H7 (cell line): ENCODE measurements at regions not wholly inside any gene's neighbourhood (a gene's known extent, or its start where the extent isn't known, plus 50 kb on each side); places are given as distances from the start of the nearest gene placed in this dataset.
A peak's percentile ranks its signal among the peaks of the same experiment; 100 is the strongest.
"Not testable (repeated sequence)": the region's sequence is repeated elsewhere in the genome, so short reads cannot be mapped to it uniquely, and the experiment has no call there.

Experiments
- DNase-seq: peaks from one replicate; pipeline ENCODE4 v3.0.0; 2012
- H3K27me3 ChIP-seq: 2 replicates; pipeline ENCODE4 v1.6.0; 2011; ENCODE audit warnings: mild to moderate bottlenecking, low read length; ENCODE audit not compliant: control insufficient read depth, insufficient read depth
- H3K36me3 ChIP-seq: replicated peaks from 2 replicates; pipeline ENCODE4 v1.5.1; 2011; ENCODE audit warnings: low read length; ENCODE audit not compliant: control insufficient read depth, insufficient read depth
- H3K4me3 ChIP-seq: 2 replicates; pipeline ENCODE4 v1.5.1; 2011; ENCODE audit warnings: low read depth, mild to moderate bottlenecking, control low read depth, low read length, moderate library complexity; ENCODE audit not compliant: insufficient read depth

DNA sequence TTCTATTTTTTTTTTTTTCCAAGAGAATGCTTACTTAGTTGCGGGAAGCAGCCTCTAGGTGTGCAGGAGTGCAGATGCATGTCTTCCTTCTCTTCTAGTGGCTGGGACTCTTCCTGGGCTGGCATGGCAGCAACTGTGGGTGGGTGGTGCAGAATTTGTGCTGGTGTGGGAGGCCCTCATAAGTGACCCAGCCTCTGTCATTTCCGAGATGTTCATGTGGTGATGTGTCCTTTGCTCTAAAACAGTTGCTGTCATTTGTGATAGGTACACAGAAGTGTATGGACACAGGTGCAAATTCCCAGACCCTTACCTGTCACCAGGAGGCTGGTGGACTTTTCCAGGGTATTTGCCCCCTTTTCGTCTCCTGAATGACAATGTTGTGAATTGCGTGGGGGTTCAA, 367.7 kb downstream of the KCNRG start:
- H3K4me3 ChIP-seq = no peak overlapping the region
- no peaks in the 10 kb centered on the region for H3K27me3 ChIP-seq
- no peaks in the 10 kb centered on the region for H3K36me3 ChIP-seq
- no peak for DNase-seq

DNA sequence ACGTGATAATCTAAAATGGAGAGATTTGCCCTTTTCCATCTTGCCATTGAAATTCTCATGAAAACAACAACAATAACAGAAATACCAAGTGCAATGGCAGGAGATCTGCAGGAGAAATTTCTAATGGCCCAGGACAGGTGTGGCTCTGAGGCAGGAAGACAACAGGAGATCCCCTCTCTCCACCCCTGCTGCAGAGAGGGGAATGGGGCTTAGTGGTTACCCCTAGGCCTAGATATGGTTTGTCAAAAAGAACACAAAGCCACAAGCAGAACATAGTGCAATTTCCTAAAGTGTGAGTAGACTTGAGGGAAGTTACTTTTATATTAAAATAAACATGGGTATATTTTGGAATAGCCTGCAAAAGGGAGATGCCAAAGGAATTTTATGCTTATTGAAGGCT, 369.5 kb downstream of the KCNRG start:
- Histone ChIP-seq H3K27me3 (no peaks in the 10 kb centered on the region), H3K36me3 (no peaks in the 10 kb centered on the region), H3K4me3 (no peak overlapping the region)
- no peak for DNase-seq

DNA sequence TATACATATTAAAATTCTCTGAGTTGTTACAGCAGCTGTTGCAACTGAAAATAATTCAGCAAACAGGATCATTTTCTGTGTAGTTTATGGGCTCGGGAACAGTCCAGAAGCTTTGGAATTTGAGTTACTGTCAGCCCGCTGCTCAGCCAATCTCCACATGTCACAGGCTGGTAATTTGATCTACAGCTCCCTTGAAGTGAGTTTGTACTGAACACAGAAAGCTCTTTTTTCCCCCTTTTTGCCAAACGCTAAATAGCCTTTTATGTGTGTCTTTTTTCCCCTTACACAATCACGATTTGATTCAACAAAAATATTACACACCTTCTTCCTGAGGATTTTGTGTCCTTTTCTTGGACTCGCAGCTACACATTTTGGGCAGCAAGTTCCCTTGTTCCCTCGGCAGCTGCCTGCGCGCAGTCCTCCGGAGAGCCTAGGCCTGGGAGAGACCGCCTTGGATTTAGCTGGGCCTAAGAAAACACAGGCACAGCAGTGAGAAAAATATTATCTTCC, 371.4 kb downstream of the KCNRG start:
- Histone ChIP-seq H3K27me3 (no peaks in the 10 kb centered on the region), H3K4me3 (no peak overlapping the region), H3K36me3 (no peaks in the 10 kb centered on the region)
- DNase-seq = no peak

DNA sequence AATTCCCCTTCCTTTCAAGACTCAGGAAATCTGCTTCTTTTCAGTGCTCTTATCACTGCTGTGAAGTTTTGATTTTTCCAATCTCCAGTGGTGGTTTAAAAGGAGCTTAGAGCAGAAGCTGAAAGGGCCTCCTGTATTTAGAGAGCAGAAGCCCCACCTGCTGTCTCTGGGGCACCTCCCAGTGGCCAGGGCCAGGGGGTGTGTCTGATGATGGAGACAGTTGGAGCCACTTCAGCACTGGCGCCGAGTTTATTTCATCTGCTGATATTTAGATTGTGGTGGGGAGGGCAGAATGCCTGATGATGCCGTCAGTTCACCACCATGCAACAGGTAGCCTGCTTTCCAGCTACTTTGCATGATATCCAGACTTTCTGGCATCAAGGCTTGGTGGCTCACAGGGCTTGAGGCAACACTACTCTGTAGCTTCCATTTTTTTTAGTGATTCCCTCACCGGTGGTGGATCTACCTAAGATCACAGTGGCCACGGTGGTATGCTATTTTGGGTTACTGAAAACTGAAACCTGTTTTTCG, 371.9 kb downstream of the KCNRG start:
- Histone ChIP-seq H3K36me3 (no peaks in the 10 kb centered on the region), H3K4me3 (no peak overlapping the region), H3K27me3 (no peaks in the 10 kb centered on the region)
- DNase-seq = peak; percentile 31

DNA sequence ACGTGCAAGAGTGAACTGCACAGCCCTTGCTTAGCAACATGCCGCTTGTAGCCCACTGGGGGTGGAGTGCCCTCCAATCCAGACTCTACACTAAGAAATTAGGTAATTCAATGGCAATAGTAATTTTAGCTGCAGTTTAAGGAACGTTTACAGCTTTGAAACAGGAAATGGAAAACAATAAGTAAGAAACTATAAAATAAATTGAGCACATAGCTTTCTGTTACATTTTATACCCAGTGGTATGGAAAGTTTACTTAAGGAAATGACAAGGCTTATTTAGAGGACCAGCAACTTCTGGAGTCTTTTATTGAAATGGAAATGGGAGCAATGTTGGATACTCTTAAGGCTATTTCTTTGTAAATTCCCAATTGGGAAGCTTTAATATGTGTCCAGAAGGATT, 373.2 kb downstream of the KCNRG start:
- Histone ChIP-seq H3K36me3 (no peaks in the 10 kb centered on the region), H3K4me3 (no peak overlapping the region), H3K27me3 (no peaks in the 10 kb centered on the region)
- no peak for DNase-seq

DNA sequence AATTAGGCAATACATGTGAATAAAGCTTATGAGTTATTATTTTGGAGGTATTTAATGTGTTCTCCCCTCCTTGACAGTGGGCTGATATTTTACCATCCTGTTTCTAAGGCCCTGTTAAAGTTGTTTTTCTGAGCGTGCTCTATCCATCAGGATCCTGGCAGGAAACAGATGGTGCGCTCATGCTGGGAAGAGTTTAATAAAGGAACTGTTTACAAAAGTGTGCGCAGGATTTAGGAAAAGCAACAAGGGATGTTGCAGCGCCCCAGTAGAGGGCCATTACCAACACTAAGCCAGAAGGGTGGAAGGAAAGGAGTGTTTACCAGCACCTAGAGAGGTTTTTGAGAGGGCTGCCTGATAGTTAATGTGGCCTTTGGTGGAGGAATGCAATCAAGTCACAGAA, 374.5 kb downstream of the KCNRG start:
- DNase-seq = no peak
- no peak overlapping the region for H3K4me3 ChIP-seq
- no peaks in the 10 kb centered on the region for H3K36me3 ChIP-seq
- no peaks in the 10 kb centered on the region for H3K27me3 ChIP-seq

DNA sequence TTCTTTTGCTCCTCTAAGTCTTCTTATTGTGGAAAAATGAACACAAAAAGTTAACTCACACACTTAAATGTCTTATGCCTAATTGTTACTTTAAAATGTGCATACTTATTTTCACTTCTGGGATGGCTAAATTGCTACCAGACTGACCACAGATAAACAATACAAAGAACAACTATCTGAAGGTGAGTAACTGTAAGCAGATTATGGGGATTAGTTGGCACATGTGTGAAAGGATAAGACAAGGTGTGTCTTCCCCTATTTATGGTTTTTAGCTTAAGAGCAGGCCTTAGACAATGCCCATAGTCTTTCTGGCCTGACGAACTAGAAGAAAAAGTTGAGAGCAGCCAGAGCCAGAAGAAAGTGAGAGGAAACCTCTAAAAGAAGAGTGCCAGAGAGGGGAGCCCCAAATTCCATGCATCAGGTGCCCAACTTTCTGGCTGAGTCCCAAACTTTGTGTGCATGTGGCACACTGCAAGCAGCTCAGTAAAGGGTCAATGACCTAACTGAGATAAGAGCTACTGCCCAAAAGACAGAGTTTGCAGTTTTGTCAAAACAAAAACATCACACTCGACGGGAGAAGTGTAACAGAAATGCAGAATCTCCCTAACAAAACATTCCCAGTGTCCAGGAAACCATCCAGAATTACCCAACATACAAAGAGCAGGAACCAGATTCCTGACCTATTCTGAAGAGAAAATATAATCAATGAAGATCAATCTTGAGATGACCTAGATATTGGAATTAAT, 375.4 kb downstream of the KCNRG start:
- DNase-seq = no peak
- H3K36me3 ChIP-seq = no peaks in the 10 kb centered on the region
- no peak overlapping the region for H3K4me3 ChIP-seq
- H3K27me3 ChIP-seq = no peaks in the 10 kb centered on the region

DNA sequence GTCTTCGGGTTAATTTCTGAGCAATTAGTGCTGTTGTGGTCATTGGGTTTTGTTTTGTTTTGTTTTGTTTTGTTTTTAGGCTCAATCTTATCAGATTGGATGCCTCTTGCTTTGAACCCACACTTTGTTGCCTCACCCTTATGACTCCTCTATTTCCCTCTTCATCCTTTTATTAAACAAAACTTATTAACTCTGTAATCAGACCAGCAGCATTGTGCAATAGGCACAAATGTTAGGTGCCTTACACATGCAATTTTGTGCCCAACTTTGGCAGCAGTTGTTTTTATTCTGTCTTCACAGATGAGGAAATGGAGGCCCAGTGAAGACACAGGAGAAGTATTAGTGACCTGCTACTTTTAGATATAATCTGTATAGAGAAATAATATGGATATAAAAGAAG, 377.7 kb downstream of the KCNRG start:
- no peaks in the 10 kb centered on the region; the same call in 1 of the 2 replicates for H3K36me3 ChIP-seq
- no peak for DNase-seq
- no peak overlapping the region for H3K4me3 ChIP-seq
- no peaks in the 10 kb centered on the region for H3K27me3 ChIP-seq

DNA sequence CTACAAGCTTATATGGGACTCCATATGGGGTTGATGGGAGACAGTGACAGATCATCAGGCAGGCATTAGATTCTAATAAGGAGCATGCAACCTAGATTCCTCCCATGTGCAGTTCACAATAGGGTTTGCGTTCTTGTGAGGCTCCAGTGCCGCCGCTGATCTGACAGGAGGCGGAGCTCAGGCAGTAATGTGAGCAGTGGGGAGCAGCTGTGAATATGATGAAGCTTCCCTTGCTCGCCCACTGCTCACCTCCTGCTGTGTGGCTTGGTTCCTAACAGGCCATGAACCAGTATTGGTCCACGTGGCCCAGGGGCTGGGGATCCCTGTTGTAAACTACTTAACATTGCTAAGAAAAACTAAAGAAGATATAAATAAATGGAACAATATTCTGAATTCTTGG, 378.4 kb downstream of the KCNRG start:
- DNase-seq = peak; percentile 30
- H3K4me3 ChIP-seq = no peak overlapping the region
- no peaks in the 10 kb centered on the region for H3K27me3 ChIP-seq
- H3K36me3 ChIP-seq = no peaks in the 10 kb centered on the region; the same call in 1 of the 2 replicates

DNA sequence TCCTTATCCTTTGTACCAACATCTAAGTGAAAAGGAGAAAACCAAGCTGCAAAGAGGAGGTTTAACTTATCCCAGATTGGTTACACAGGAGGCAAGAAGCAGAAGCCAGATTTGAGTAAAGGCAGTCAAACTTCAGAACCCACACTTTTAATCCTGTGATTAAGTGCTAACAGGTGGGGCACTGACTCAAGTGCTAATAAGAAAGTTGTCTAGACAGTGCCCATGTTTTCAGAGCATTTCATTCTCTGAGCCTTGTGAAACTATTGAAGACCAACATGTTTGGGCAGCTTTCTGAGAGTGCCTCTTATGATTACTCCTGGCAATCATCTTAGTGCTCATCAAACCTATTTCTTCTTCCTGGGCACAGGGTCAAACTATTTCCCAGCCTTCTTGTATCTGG, 380.8 kb downstream of the KCNRG start:
- H3K27me3 ChIP-seq = no peaks in the 10 kb centered on the region
- H3K4me3 ChIP-seq = no peak overlapping the region
- H3K36me3 ChIP-seq = no peaks in the 10 kb centered on the region; the same call in none of the 2 replicates
- no peak for DNase-seq

DNA sequence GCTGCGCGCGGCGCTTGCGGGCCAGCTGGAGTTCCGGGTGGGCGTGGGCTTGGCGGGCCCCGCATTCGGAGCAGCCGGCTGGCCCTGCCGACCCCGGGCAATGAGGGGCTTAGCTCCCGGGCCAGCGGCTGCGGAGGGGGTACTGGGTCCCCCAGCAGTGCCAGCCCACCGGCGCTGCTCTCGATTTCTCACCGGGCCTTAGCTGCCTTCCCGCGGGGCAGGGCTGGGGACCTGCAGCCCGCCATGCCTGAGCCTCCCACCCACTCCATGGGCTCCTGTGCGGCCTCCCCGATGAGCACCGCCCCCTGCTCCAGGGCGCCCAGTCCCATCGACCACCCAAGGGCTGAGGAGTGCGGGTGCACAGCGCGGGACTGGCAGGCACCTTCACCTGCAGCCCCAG, 381.4 kb downstream of the KCNRG start:
- H3K27me3 ChIP-seq, H3K4me3 ChIP-seq, DNase-seq, H3K36me3 ChIP-seq: not testable (repeated sequence)

DNA sequence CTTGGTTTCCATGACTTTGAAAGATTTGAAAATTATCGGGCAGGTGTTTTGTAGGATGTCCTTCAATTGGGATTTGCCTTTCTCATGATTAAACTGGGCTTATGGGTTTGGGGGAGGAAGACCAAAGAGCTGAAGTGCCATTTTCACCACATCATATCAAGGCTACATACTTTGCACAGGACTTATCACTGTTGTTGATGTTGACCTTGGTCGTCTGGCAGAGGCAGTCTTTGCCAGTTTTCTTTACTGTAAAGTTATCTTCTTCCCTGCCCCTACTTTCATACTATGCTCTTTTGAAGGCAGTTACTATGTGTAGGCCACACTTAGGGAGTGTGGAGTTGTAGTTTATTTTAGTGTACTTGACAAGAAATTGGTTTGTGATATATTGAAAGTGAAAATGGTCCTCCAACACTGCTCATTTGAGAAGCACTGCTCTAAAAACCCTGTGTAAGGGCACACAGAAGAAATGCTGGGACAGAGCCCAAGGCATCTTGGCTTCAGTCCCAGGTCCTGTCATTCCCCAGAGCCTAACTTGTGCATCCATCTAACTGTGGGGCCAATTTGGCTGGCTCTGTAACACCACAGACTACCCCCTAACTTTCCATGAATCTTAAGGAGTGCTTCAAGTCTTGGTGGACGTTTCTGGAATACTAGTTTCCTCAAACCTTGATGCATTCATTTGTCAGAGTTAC, 384.9 kb downstream of the KCNRG start:
- Histone ChIP-seq H3K27me3 (no peaks in the 10 kb centered on the region), H3K36me3 (no peaks in the 10 kb centered on the region; the same call in none of the 2 replicates), H3K4me3 (no peak overlapping the region)
- no peak for DNase-seq

DNA sequence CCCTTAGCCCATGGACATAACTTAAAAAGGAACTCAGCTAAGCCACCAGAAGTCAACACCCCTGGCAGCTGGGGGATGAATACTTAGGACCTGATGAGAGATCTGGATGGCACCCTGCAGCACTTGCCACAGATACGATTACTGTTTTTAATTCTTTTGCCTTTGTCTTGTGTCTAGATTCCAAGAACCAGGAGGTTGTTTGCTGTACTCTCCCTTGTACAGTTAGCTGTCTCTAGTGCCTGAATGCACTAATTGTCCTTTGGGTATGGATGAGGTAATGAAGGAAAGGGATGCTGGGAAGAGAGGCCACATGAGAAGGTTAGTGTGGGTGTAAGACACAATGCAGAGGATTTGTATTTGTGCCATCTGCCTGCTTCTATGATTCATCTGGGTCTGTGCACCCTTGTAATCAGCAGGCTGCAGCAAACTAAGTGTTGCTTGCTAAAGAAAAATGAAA, 385.8 kb downstream of the KCNRG start:
- DNase-seq = no peak
- Histone ChIP-seq H3K27me3 (no peaks in the 10 kb centered on the region), H3K4me3 (no peak overlapping the region), H3K36me3 (no peaks in the 10 kb centered on the region; the same call in none of the 2 replicates)

DNA sequence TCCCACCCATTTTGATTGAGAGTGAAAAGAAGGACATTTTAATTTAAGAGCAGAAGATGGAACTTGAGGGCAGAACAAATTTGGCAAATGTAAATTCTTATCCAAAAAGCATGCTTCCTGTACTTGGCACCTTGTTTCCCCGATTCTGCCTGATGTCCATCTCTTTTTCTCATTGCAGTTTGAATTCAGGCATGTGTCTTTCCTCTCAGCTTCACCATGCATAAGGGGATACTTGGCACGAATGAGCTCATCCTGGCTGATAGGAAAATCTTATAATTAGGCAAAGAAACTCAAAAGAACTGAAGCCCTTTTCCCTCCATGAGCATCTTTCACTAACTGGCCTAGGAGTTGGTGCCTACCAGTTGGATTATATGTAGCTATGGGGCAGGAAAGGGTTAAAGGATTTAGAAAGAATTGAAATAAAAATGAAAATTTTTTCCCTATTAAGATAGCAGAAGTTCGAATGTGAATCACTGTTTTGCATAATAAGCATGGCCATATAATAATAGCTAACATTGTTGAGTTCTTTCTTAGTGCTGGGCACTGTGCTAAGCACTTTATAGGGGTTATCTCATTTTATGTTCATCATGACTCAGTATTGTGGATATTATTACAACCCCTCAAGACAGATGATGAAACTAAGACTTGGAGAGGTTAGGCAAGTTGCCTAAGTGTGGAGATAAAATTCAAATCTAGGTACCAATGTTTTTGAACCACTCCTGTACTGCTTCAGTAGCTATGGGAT, 386.6 kb downstream of the KCNRG start:
- H3K27me3 ChIP-seq = no peaks in the 10 kb centered on the region
- no peak overlapping the region for H3K4me3 ChIP-seq
- H3K36me3 ChIP-seq = no peaks in the 10 kb centered on the region; the same call in none of the 2 replicates
- no peak for DNase-seq
